SK-N-MC (cell line): ENCODE measurements at regions not wholly inside any gene's neighbourhood (a gene's known extent, or its start where the extent isn't known, plus 50 kb on each side); places are given as distances from the start of the nearest gene placed in this dataset.

ENCODE experiments used
- EZH2 ChIP-seq: fragments of 200-600 bp; sonication (generic); IDR thresholded peaks from one replicate; pipeline ENCODE4 v1.6.1; 2017; ENCODE audit warnings: antibody characterized with exemption
- FOXP2 ChIP-seq: optimal IDR thresholded peaks from 2 replicates; pipeline ENCODE3; 2011; ENCODE audit warnings: mild to moderate bottlenecking, moderate library complexity; ENCODE audit not compliant: insufficient read depth; ENCODE audit errors: extremely low read length, control extremely low read depth
- POLR2AphosphoS5 ChIP-seq: IDR thresholded peaks from 2 replicates; pipeline ENCODE4 v1.6.1; 2012; ENCODE audit warnings: mild to moderate bottlenecking, low read depth, low read length, borderline replicate concordance

DNA sequence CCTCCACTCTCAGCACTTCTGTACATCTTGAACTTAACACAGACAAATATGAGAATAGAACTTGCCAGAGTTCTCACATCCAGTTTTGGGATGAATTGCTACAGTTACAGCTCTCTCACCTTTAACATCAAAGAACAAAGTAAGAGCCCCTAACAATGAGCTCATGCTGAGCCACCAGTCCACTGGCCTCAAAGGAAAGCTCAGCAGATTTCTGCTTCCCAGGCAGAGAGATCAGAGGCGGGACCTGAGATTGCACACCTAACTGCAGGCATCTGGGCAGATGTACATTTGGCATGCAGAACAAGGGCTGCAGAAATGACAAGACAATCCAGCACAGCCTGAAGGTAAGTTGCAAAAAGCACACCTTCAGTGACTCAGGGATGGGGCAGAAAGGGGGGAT lies 300.9 kb downstream of the MRPS30 start:
- TF ChIP-seq EZH2 = no peak
- TF ChIP-seq POLR2AphosphoS5 = no peak
- TF ChIP-seq FOXP2 = no peak
